ENCODE measurements at regions not wholly inside any gene's neighbourhood (a gene's known extent, or its start where the extent isn't known, plus 50 kb on each side); places are given as distances from the start of the nearest gene placed in this dataset.
A peak's percentile ranks its signal among the peaks of the same experiment; 100 is the strongest.
"Not testable (repeated sequence)": the region's sequence is repeated elsewhere in the genome, so short reads cannot be mapped to it uniquely, and the experiment has no call there.

GRCh38 chr7:66504131-66504530, 124.5 kb upstream of the KCTD7 start:
- H3K4me2 ChIP-seq (ENCODE audit: insufficient read depth, low read length), result no peak overlapping the region
- no peaks in the 10 kb centered on the region for H3K27me3 ChIP-seq (ENCODE audit: insufficient read depth, low read length, poor library complexity)
- H4K20me1 ChIP-seq (ENCODE audit: insufficient read depth, low read length), result no peaks in the 10 kb centered on the region
- H3K9me3 ChIP-seq (ENCODE audit: insufficient read depth, low read length, severe bottlenecking), result no peaks in the 10 kb centered on the region
- no peak overlapping the region for H3K27ac ChIP-seq (ENCODE audit: low read length)
- ATAC-seq (ENCODE audit: insufficient read depth, low read depth) (peak; percentile 22; the same call in 1 of the 3 replicates), DNase-seq (no peak)
- no peaks in the 10 kb centered on the region for H3K4me1 ChIP-seq (ENCODE audit: insufficient read depth, low read length)
- TF ChIP-seq EZH2 (IDR thresholded peaks at IDR 0.05; ENCODE audit: borderline replicate concordance, low read depth, low read length, severe bottlenecking) (no peak), CTCF (IDR thresholded peaks at IDR 0.05; ENCODE audit: borderline replicate concordance, extremely low read depth, low read length, poor library complexity, severe bottlenecking) (no peak)
- no peaks in the 10 kb centered on the region for H3K36me3 ChIP-seq (ENCODE audit: insufficient read depth, low read length)
- H3K79me2 ChIP-seq (ENCODE audit: insufficient read depth, low read length), result no peaks in the 10 kb centered on the region
- no peak overlapping the region for H3K9ac ChIP-seq (ENCODE audit: low read depth, low read length)
- H3K4me3 ChIP-seq (ENCODE audit: low read depth in 1 of 2, low read length in 2 of 2), result no peak overlapping the region
- no peak overlapping the region for H2AFZ ChIP-seq (ENCODE audit: low read depth, low read length)

GRCh38 chr7:66505009-66505408, 123.7 kb upstream of the KCTD7 start:
- Histone ChIP-seq H3K9ac (ENCODE audit: low read depth, low read length) (no peak overlapping the region), H3K36me3 (ENCODE audit: insufficient read depth, low read length) (no peaks in the 10 kb centered on the region), H3K27me3 (ENCODE audit: insufficient read depth, low read length, poor library complexity) (no peaks in the 10 kb centered on the region), H2AFZ (ENCODE audit: low read depth, low read length) (no peak overlapping the region), H3K4me3 (ENCODE audit: low read depth in 1 of 2, low read length in 2 of 2) (no peak overlapping the region), H3K79me2 (ENCODE audit: insufficient read depth, low read length) (no peaks in the 10 kb centered on the region), H3K4me1 (ENCODE audit: insufficient read depth, low read length) (no peaks in the 10 kb centered on the region), H4K20me1 (ENCODE audit: insufficient read depth, low read length) (no peaks in the 10 kb centered on the region), H3K4me2 (ENCODE audit: insufficient read depth, low read length) (no peak overlapping the region), H3K9me3 (ENCODE audit: insufficient read depth, low read length, severe bottlenecking) (no peaks in the 10 kb centered on the region), H3K27ac (ENCODE audit: low read length) (no peak overlapping the region)
- TF ChIP-seq EZH2 (IDR thresholded peaks at IDR 0.05; ENCODE audit: borderline replicate concordance, low read depth, low read length, severe bottlenecking) (no peak), CTCF (IDR thresholded peaks at IDR 0.05; ENCODE audit: borderline replicate concordance, extremely low read depth, low read length, poor library complexity, severe bottlenecking) (no peak)
- DNase-seq, result no peak
- no peak for ATAC-seq (ENCODE audit: insufficient read depth, low read depth)

GRCh38 chr7:66505531-66506451, 122.9 kb upstream of the KCTD7 start:
- Histone ChIP-seq H4K20me1 (ENCODE audit: insufficient read depth, low read length) (no peaks in the 10 kb centered on the region), H3K9ac (ENCODE audit: low read depth, low read length) (no peak overlapping the region), H2AFZ (ENCODE audit: low read depth, low read length) (no peak overlapping the region), H3K9me3 (ENCODE audit: insufficient read depth, low read length, severe bottlenecking) (no peaks in the 10 kb centered on the region), H3K4me2 (ENCODE audit: insufficient read depth, low read length) (no peak overlapping the region), H3K27me3 (ENCODE audit: insufficient read depth, low read length, poor library complexity) (no peaks in the 10 kb centered on the region), H3K27ac (ENCODE audit: low read length) (no peak overlapping the region), H3K4me3 (ENCODE audit: low read depth in 1 of 2, low read length in 2 of 2) (no peak overlapping the region), H3K79me2 (ENCODE audit: insufficient read depth, low read length) (no peaks in the 10 kb centered on the region), H3K4me1 (ENCODE audit: insufficient read depth, low read length) (no peaks in the 10 kb centered on the region), H3K36me3 (ENCODE audit: insufficient read depth, low read length) (no peaks in the 10 kb centered on the region)
- DNase-seq (no peak), ATAC-seq (ENCODE audit: insufficient read depth, low read depth) (no peak)
- TF ChIP-seq CTCF (IDR thresholded peaks at IDR 0.05; ENCODE audit: borderline replicate concordance, extremely low read depth, low read length, poor library complexity, severe bottlenecking) (no peak), EZH2 (IDR thresholded peaks at IDR 0.05; ENCODE audit: borderline replicate concordance, low read depth, low read length, severe bottlenecking) (no peak)

GRCh38 chr7:66506703-66507102, 122.0 kb upstream of the KCTD7 start:
- not testable (repeated sequence) for H3K4me1 ChIP-seq (ENCODE audit: insufficient read depth, low read length); ATAC-seq (ENCODE audit: insufficient read depth, low read depth); H3K9me3 ChIP-seq (ENCODE audit: insufficient read depth, low read length, severe bottlenecking); DNase-seq; H3K9ac ChIP-seq (ENCODE audit: low read depth, low read length); H2AFZ ChIP-seq (ENCODE audit: low read depth, low read length); H3K27ac ChIP-seq (ENCODE audit: low read length); H3K4me3 ChIP-seq (ENCODE audit: low read depth in 1 of 2, low read length in 2 of 2); H3K36me3 ChIP-seq (ENCODE audit: insufficient read depth, low read length); H4K20me1 ChIP-seq (ENCODE audit: insufficient read depth, low read length); H3K4me2 ChIP-seq (ENCODE audit: insufficient read depth, low read length); H3K79me2 ChIP-seq (ENCODE audit: insufficient read depth, low read length); H3K27me3 ChIP-seq (ENCODE audit: insufficient read depth, low read length, poor library complexity)

Measured in DND-41 (cell line).